ENCODE measurements at regions not wholly inside any gene's neighbourhood (a gene's known extent, or its start where the extent isn't known, plus 50 kb on each side); places are given as distances from the start of the nearest gene placed in this dataset.

DNA sequence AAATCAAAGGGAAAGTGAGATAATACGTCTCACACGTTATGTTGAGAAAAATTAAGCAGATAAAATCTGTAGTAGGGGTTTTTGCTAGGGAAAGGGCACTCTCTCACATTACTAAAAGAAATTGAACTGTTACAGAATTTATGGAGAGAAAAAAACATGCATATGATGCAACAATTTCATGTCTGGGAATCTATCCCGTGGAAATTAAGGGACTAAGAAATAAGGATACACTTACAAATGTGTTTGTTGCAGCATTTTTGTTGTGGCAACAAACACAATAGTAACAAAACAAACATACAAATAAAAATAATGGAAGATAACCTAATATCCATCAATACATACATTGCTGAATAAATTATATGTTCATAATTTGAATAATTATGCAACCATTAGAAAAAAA is 96.3 kb upstream of the ZBED5 start:
- no peak for FAIRE-seq
- Histone ChIP-seq H3K9me3 (replicated peaks; ENCODE audit: control insufficient read depth, insufficient read depth, low read length) (no peaks in the 10 kb centered on the region; the same call in 2 of the 3 replicates), H3K27ac (ENCODE audit: control insufficient read depth, insufficient read depth) (no peak overlapping the region), H3K9ac (ENCODE audit: control insufficient read depth, insufficient read depth, low read length) (no peak overlapping the region), H4K20me1 (ENCODE audit: control insufficient read depth, insufficient read depth) (no peaks in the 10 kb centered on the region), H2AFZ (ENCODE audit: control insufficient read depth, low read depth, low read length) (no peak overlapping the region), H3K4me2 (ENCODE audit: control insufficient read depth, insufficient read depth) (no peak overlapping the region), H3K27me3 (replicated peaks in 1 of 2; ENCODE audit: control insufficient read depth in 2 of 2, insufficient read depth in 2 of 2, low read length in 1 of 2) (no peaks in the 10 kb centered on the region), H3K36me3 (ENCODE audit: control insufficient read depth in 2 of 2, insufficient read depth in 2 of 2, low read length in 1 of 2) (no peaks in the 10 kb centered on the region), H3K4me1 (ENCODE audit: control insufficient read depth, insufficient read depth, low read length) (no peaks in the 10 kb centered on the region), H3K79me2 (ENCODE audit: control insufficient read depth, insufficient read depth, low read length) (no peaks in the 10 kb centered on the region), H3K4me3 (no peak overlapping the region)
- ChIA-PET POLR2A (no interaction called here), RAD21 (ENCODE audit: unreplicated experiment) (no interaction called here), SMC1A (ENCODE audit: uncharacterized antibody, unreplicated experiment) (no interaction called here), CTCF (interaction anchor here (1.1 kb wide), 1 partner anchor 26 kb away, joined by 3 read pairs; no protein-coding TSS in a partner anchor)
- DNase-seq (ENCODE audit: low read depth, low spot score), result no peak
- whole genome bisulfite sequencing (ENCODE audit: insufficient coverage, insufficient replicate concordance, low lambda C conversion rate, missing lambda C conversion rate), result 42% methylated on average over 3 of the region's 3 CpGs
- ATAC-seq, result no peak
- in situ Hi-C loops (cut with MboI) (no loop called here), intact Hi-C loops (cut with micrococcal nuclease; ENCODE audit: unreplicated experiment) (no loop called here)
- TF ChIP-seq, protein P1, sequence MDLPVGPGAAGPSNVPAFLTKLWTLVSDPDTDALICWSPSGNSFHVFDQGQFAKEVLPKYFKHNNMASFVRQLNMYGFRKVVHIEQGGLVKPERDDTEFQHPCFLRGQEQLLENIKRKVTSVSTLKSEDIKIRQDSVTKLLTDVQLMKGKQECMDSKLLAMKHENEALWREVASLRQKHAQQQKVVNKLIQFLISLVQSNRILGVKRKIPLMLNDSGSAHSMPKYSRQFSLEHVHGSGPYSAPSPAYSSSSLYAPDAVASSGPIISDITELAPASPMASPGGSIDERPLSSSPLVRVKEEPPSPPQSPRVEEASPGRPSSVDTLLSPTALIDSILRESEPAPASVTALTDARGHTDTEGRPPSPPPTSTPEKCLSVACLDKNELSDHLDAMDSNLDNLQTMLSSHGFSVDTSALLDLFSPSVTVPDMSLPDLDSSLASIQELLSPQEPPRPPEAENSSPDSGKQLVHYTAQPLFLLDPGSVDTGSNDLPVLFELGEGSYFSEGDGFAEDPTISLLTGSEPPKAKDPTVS (IDR thresholded peaks at IDR 0.05; ENCODE audit: low read depth, low read length), result no peak
- TF ChIP-seq, protein P2, sequence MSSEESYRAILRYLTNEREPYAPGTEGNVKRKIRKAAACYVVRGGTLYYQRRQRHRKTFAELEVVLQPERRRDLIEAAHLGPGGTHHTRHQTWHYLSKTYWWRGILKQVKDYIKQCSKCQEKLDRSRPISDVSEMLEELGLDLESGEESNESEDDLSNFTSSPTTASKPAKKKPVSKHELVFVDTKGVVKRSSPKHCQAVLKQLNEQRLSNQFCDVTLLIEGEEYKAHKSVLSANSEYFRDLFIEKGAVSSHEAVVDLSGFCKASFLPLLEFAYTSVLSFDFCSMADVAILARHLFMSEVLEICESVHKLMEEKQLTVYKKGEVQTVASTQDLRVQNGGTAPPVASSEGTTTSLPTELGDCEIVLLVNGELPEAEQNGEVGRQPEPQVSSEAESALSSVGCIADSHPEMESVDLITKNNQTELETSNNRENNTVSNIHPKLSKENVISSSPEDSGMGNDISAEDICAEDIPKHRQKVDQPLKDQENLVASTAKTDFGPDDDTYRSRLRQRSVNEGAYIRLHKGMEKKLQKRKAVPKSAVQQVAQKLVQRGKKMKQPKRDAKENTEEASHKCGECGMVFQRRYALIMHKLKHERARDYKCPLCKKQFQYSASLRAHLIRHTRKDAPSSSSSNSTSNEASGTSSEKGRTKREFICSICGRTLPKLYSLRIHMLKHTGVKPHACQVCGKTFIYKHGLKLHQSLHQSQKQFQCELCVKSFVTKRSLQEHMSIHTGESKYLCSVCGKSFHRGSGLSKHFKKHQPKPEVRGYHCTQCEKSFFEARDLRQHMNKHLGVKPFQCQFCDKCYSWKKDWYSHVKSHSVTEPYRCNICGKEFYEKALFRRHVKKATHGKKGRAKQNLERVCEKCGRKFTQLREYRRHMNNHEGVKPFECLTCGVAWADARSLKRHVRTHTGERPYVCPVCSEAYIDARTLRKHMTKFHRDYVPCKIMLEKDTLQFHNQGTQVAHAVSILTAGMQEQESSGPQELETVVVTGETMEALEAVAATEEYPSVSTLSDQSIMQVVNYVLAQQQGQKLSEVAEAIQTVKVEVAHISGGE (CRISPR knock-in tag; IDR thresholded peaks at IDR 0.05), result no peak
- no peak for TF ChIP-seq MXI1 (IDR thresholded peaks at IDR 0.05; ENCODE audit: low read depth, low read length)
- no peak for TF ChIP-seq HCFC1 (IDR thresholded peaks at IDR 0.05; ENCODE audit: low read length)
- TF ChIP-seq, protein P3, sequence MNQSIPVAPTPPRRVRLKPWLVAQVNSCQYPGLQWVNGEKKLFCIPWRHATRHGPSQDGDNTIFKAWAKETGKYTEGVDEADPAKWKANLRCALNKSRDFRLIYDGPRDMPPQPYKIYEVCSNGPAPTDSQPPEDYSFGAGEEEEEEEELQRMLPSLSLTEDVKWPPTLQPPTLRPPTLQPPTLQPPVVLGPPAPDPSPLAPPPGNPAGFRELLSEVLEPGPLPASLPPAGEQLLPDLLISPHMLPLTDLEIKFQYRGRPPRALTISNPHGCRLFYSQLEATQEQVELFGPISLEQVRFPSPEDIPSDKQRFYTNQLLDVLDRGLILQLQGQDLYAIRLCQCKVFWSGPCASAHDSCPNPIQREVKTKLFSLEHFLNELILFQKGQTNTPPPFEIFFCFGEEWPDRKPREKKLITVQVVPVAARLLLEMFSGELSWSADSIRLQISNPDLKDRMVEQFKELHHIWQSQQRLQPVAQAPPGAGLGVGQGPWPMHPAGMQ (IDR thresholded peaks at IDR 0.05; ENCODE audit: borderline replicate concordance), result no peak
- no peak for TF ChIP-seq STAT3 (IDR thresholded peaks at IDR 0.05; ENCODE audit: low read depth, low read length)
- TF ChIP-seq, protein P4, sequence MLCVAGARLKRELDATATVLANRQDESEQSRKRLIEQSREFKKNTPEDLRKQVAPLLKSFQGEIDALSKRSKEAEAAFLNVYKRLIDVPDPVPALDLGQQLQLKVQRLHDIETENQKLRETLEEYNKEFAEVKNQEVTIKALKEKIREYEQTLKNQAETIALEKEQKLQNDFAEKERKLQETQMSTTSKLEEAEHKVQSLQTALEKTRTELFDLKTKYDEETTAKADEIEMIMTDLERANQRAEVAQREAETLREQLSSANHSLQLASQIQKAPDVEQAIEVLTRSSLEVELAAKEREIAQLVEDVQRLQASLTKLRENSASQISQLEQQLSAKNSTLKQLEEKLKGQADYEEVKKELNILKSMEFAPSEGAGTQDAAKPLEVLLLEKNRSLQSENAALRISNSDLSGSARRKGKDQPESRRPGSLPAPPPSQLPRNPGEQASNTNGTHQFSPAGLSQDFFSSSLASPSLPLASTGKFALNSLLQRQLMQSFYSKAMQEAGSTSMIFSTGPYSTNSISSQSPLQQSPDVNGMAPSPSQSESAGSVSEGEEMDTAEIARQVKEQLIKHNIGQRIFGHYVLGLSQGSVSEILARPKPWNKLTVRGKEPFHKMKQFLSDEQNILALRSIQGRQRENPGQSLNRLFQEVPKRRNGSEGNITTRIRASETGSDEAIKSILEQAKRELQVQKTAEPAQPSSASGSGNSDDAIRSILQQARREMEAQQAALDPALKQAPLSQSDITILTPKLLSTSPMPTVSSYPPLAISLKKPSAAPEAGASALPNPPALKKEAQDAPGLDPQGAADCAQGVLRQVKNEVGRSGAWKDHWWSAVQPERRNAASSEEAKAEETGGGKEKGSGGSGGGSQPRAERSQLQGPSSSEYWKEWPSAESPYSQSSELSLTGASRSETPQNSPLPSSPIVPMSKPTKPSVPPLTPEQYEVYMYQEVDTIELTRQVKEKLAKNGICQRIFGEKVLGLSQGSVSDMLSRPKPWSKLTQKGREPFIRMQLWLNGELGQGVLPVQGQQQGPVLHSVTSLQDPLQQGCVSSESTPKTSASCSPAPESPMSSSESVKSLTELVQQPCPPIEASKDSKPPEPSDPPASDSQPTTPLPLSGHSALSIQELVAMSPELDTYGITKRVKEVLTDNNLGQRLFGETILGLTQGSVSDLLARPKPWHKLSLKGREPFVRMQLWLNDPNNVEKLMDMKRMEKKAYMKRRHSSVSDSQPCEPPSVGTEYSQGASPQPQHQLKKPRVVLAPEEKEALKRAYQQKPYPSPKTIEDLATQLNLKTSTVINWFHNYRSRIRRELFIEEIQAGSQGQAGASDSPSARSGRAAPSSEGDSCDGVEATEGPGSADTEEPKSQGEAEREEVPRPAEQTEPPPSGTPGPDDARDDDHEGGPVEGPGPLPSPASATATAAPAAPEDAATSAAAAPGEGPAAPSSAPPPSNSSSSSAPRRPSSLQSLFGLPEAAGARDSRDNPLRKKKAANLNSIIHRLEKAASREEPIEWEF (IDR thresholded peaks at IDR 0.05; ENCODE audit: insufficient replicate concordance, low read depth, low read length), result no peak
- no peak for TF ChIP-seq MYB (IDR thresholded peaks at IDR 0.05; ENCODE audit: borderline replicate concordance, low read depth, low read length)
- TF ChIP-seq EP300 (IDR thresholded peaks at IDR 0.05; ENCODE audit: borderline replicate concordance in 1 of 2, control insufficient read depth in 1 of 2, low read depth in 2 of 2, low read length in 2 of 2), result no peak
- no peak for TF ChIP-seq TARDBP (IDR thresholded peaks at IDR 0.05; ENCODE audit: borderline replicate concordance)
- TF ChIP-seq CBFB (IDR thresholded peaks at IDR 0.05; ENCODE audit: low read depth), result no peak
- TF ChIP-seq PML (IDR thresholded peaks at IDR 0.05; ENCODE audit: low read length), result no peak
- no TSS peak for BruUV-seq (replicated peaks)
